DND-41 (cell line): ENCODE measurements at regions not wholly inside any gene's neighbourhood (a gene's known extent, or its start where the extent isn't known, plus 50 kb on each side); places are given as distances from the start of the nearest gene placed in this dataset.

Experiments
- CTCF ChIP-seq: IDR thresholded peaks from 2 replicates; pipeline ENCODE4 v1.5.1; 2012; ENCODE audit warnings: borderline replicate concordance, low read length, moderate library complexity, mild to moderate bottlenecking; ENCODE audit not compliant: poor library complexity, severe bottlenecking; ENCODE audit errors: extremely low read depth
- EZH2 ChIP-seq: IDR thresholded peaks from 3 replicates; pipeline ENCODE4 v1.6.1; 2012; ENCODE audit warnings: borderline replicate concordance, low read depth, mild to moderate bottlenecking, moderate library complexity, low read length, inconsistent platforms; ENCODE audit not compliant: severe bottlenecking

- no peak for TF ChIP-seq CTCF
- no peak for TF ChIP-seq EZH2
Observed at GRCh38 chr9:97767891-97768290, 70.8 kb upstream of the XPA start.
